ENCODE measurements at regions not wholly inside any gene's neighbourhood (a gene's known extent, or its start where the extent isn't known, plus 50 kb on each side); places are given as distances from the start of the nearest gene placed in this dataset.
"Not testable (repeated sequence)": the region's sequence is repeated elsewhere in the genome, so short reads cannot be mapped to it uniquely, and the experiment has no call there.

DNA sequence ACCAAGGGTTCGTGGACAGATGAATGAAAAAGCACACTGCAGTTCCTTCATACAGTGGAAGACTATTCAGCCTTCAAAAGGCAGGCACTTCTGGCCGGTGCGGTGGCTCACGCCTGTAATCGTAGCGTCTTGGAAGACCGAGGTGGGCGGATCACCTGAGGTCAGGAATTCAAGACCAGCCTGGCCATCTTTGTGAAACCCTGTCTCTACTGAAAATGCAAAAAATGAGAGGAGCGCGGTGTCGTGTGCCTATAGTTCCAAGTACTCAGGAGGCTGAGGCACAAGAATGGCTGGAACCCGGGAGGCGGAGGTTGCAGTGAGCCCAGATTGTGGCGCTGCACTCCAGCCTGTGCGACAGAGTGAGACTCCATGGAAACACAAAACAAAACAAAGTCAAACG, 82.4 kb upstream of the HMX1 start:
- H3K9ac ChIP-seq (ENCODE audit: insufficient read depth in 1 of 2, low read depth in 2 of 2, low read length in 2 of 2); intact Hi-C loops (cut with micrococcal nuclease): not testable (repeated sequence)

DNA sequence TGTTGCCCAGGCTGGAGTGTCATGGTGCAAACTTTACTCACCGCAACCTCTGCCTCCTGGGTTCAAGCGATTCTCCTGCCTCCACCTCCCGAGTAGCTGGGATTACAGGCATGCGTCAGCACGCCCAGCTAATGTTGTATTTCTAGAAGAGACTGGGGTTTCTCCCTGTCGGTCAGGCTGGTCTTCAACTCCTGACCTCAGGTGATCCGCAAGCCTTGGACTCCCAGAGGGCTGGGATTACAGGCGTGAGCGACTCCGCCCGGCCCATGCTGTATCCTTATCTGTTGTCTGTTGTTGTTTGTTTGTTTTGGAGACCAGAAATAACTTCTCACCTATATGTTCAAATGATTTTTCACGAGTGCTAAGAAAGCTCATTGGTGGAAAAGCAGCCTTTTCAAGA, 81.2 kb upstream of the HMX1 start:
- H3K4me2 ChIP-seq (ENCODE audit: insufficient read depth, low read length); POLR2A ChIA-PET; intact Hi-C loops (cut with micrococcal nuclease); H3K79me2 ChIP-seq (ENCODE audit: control insufficient read depth, insufficient read depth, low read length); H3K36me3 ChIP-seq (ENCODE audit: control insufficient read depth, insufficient read depth, low read length); H3K27ac ChIP-seq (ENCODE audit: extremely low read depth, low read depth, low read length); H3K9me1 ChIP-seq (ENCODE audit: control insufficient read depth, insufficient read depth, low read length); in situ Hi-C loops (cut with MboI); H3K9ac ChIP-seq (ENCODE audit: insufficient read depth in 1 of 2, low read depth in 2 of 2, low read length in 2 of 2); H3K9me3 ChIP-seq (replicated peaks; ENCODE audit: control insufficient read depth, insufficient read depth, low read depth, low read length); DNase-seq (ENCODE audit: extremely low read depth in 1 of 4, low spot score in 3 of 4); H3K4me1 ChIP-seq (replicated peaks in 1 of 2; ENCODE audit: control insufficient read depth in 2 of 2, insufficient read depth in 2 of 2, low read length in 2 of 2); H3K27me3 ChIP-seq (ENCODE audit: control insufficient read depth in 2 of 2, insufficient read depth in 2 of 2, low read length in 2 of 2); H4K20me1 ChIP-seq (replicated peaks; ENCODE audit: control insufficient read depth, insufficient read depth, low read length); BruUV-seq (replicated peaks); H2AFZ ChIP-seq (ENCODE audit: low read depth, low read length); ATAC-seq; FAIRE-seq; CTCF ChIA-PET (ENCODE audit: low intra/inter-chr PET ratio); H3K4me3 ChIP-seq: not testable (repeated sequence)
- 2% methylated on average over 9 of the region's 12 CpGs for WGBS (ENCODE audit: insufficient coverage, low coverage, missing lambda C conversion rate)

More for the DNA sequence above, 82.4 kb upstream of the HMX1 start:
- H2AFZ ChIP-seq (ENCODE audit: low read depth, low read length); H4K20me1 ChIP-seq (replicated peaks; ENCODE audit: control insufficient read depth, insufficient read depth, low read length); FAIRE-seq; H3K79me2 ChIP-seq (ENCODE audit: control insufficient read depth, insufficient read depth, low read length); POLR2A ChIA-PET; H3K27me3 ChIP-seq (ENCODE audit: control insufficient read depth in 2 of 2, insufficient read depth in 2 of 2, low read length in 2 of 2); H3K27ac ChIP-seq (ENCODE audit: extremely low read depth, low read depth, low read length); H3K9me1 ChIP-seq (ENCODE audit: control insufficient read depth, insufficient read depth, low read length); H3K4me1 ChIP-seq (replicated peaks in 1 of 2; ENCODE audit: control insufficient read depth in 2 of 2, insufficient read depth in 2 of 2, low read length in 2 of 2); CTCF ChIA-PET (ENCODE audit: low intra/inter-chr PET ratio); H3K4me3 ChIP-seq; H3K9me3 ChIP-seq (replicated peaks; ENCODE audit: control insufficient read depth, insufficient read depth, low read depth, low read length); BruUV-seq (replicated peaks); DNase-seq (ENCODE audit: extremely low read depth in 1 of 4, low spot score in 3 of 4); ATAC-seq; H3K4me2 ChIP-seq (ENCODE audit: insufficient read depth, low read length); in situ Hi-C loops (cut with MboI); H3K36me3 ChIP-seq (ENCODE audit: control insufficient read depth, insufficient read depth, low read length): not testable (repeated sequence)
- 2% methylated on average over 14 of the region's 16 CpGs for WGBS (ENCODE audit: insufficient coverage, low coverage, missing lambda C conversion rate)

DNA sequence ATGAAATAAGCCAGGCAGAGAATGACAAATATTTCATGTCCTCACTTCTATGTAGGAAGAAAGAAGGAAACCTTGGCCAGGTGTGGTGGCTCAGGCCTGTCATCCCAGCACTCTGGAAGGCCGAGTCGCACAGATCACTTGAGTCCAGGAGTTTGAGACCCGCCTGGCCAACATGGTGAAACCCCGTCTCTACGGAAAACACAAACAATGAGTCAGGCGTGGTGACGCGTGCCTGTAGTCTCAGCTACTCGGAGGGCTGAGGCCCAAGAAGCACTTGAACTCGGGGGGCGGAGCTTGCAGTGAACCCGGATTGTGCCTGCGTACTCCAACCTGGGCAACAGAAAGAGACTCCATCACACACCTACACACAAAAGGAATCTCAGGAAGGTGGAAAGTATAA, 80.5 kb upstream of the HMX1 start:
- H3K36me3 ChIP-seq (ENCODE audit: control insufficient read depth, insufficient read depth, low read length); ATAC-seq; CTCF ChIA-PET (ENCODE audit: low intra/inter-chr PET ratio); H3K27me3 ChIP-seq (ENCODE audit: control insufficient read depth in 2 of 2, insufficient read depth in 2 of 2, low read length in 2 of 2); intact Hi-C loops (cut with micrococcal nuclease); H3K9me3 ChIP-seq (replicated peaks; ENCODE audit: control insufficient read depth, insufficient read depth, low read depth, low read length); H3K27ac ChIP-seq (ENCODE audit: extremely low read depth, low read depth, low read length); in situ Hi-C loops (cut with MboI); H3K4me3 ChIP-seq; H3K79me2 ChIP-seq (ENCODE audit: control insufficient read depth, insufficient read depth, low read length); H3K9me1 ChIP-seq (ENCODE audit: control insufficient read depth, insufficient read depth, low read length); H3K4me1 ChIP-seq (replicated peaks in 1 of 2; ENCODE audit: control insufficient read depth in 2 of 2, insufficient read depth in 2 of 2, low read length in 2 of 2); POLR2A ChIA-PET; H3K9ac ChIP-seq (ENCODE audit: insufficient read depth in 1 of 2, low read depth in 2 of 2, low read length in 2 of 2); DNase-seq (ENCODE audit: extremely low read depth in 1 of 4, low spot score in 3 of 4); BruUV-seq (replicated peaks); FAIRE-seq; H3K4me2 ChIP-seq (ENCODE audit: insufficient read depth, low read length); H2AFZ ChIP-seq (ENCODE audit: low read depth, low read length); H4K20me1 ChIP-seq (replicated peaks; ENCODE audit: control insufficient read depth, insufficient read depth, low read length): not testable (repeated sequence)
- 3% methylated on average over 13 of the region's 13 CpGs for WGBS (ENCODE audit: insufficient coverage, low coverage, missing lambda C conversion rate)

DNA sequence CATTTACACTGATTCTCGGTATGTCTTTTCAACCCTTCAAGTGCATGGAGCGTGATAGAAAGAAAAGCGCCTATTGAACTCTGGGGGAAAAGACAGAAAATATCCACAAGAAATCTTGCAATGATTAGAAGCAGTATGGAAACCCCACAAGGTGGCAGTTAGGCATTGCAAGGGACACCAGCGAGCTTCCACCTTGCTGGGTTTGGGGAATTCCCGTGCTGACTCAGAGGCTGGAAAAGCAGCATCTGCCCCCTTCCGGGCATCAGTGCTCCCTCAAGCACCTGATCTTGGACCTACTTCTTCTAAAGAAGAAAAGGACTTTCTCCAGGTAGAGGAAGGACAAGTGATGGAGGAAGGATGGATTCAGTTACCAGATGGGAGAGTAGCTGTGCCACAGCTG, 73.9 kb upstream of the HMX1 start:
- H3K9me1 ChIP-seq (ENCODE audit: control insufficient read depth, insufficient read depth, low read length); CTCF ChIA-PET (ENCODE audit: low intra/inter-chr PET ratio); H3K9me3 ChIP-seq (replicated peaks; ENCODE audit: control insufficient read depth, insufficient read depth, low read depth, low read length); in situ Hi-C loops (cut with MboI); H3K27ac ChIP-seq (ENCODE audit: extremely low read depth, low read depth, low read length); BruUV-seq (replicated peaks); H3K4me2 ChIP-seq (ENCODE audit: insufficient read depth, low read length); H2AFZ ChIP-seq (ENCODE audit: low read depth, low read length); H3K4me1 ChIP-seq (replicated peaks in 1 of 2; ENCODE audit: control insufficient read depth in 2 of 2, insufficient read depth in 2 of 2, low read length in 2 of 2); DNase-seq (ENCODE audit: extremely low read depth in 1 of 4, low spot score in 3 of 4); H3K4me3 ChIP-seq; H3K79me2 ChIP-seq (ENCODE audit: control insufficient read depth, insufficient read depth, low read length); H4K20me1 ChIP-seq (replicated peaks; ENCODE audit: control insufficient read depth, insufficient read depth, low read length); FAIRE-seq; H3K9ac ChIP-seq (ENCODE audit: insufficient read depth in 1 of 2, low read depth in 2 of 2, low read length in 2 of 2); ATAC-seq; intact Hi-C loops (cut with micrococcal nuclease); H3K36me3 ChIP-seq (ENCODE audit: control insufficient read depth, insufficient read depth, low read length); POLR2A ChIA-PET: not testable (repeated sequence)
- WGBS (ENCODE audit: insufficient coverage, low coverage, missing lambda C conversion rate) = 0% methylated on average over 6 of the region's 6 CpGs
- peaks cover 0 to 12% of the 10 kb centered on the region in 2 experiments; a peak in 2 of 5 replicates for H3K27me3 ChIP-seq (ENCODE audit: control insufficient read depth in 2 of 2, insufficient read depth in 2 of 2, low read length in 2 of 2)

Data from K562 (cell line).